ENCODE measurements at regions not wholly inside any gene's neighbourhood (a gene's known extent, or its start where the extent isn't known, plus 50 kb on each side); places are given as distances from the start of the nearest gene placed in this dataset.
"Not testable (repeated sequence)": the region's sequence is repeated elsewhere in the genome, so short reads cannot be mapped to it uniquely, and the experiment has no call there.

DNA sequence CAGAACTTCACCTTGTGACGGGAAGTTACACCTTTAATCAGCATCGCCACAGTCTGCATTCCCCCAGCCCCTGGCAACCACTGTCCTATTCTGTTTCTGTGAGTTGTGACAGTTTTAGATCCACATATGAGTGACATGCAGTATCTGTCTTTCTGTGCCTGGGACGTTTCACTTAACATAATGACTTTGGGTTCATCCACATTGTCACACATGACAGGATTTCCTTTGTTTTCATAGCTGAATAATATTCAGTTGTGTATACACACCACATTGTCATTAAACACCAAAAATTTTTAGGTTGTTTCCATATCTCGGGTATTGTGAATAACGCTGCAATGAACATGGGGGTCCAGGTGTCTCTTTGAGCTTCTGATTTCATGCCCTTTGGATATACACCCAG, 62.6 kb upstream of the BDH1 start:
- 80 to 93% methylated on average over 5 of the region's 5 CpGs for WGBS, 2 donors
- ATAC-seq (ENCODE audit: insufficient read depth, low FRiP score); H3K27me3 ChIP-seq (ENCODE audit: control insufficient read depth in 3 of 3, insufficient read depth in 3 of 3, low read length in 2 of 3); H3K4me3 ChIP-seq; DNase-seq; H3K9me3 ChIP-seq (ENCODE audit: control insufficient read depth in 4 of 4, insufficient read depth in 3 of 4, low read length in 3 of 4); H3K27ac ChIP-seq (ENCODE audit: low read depth in 1 of 2, low read length in 1 of 2); H3K4me1 ChIP-seq (ENCODE audit: control insufficient read depth in 5 of 5, insufficient read depth in 5 of 5, low read length in 5 of 5); H3K9ac ChIP-seq (ENCODE audit: insufficient read depth in 1 of 2, low read length in 2 of 2): not testable (repeated sequence)
- peaks cover 14 to 24% (median 23%) of the 10 kb centered on the region in 4 donors for H3K36me3 ChIP-seq (ENCODE audit: control insufficient read depth in 4 of 4, insufficient read depth in 4 of 4, low read length in 4 of 4)

GRCh38 chr3:197615430-197615829, 59.7 kb upstream of the BDH1 start:
- ATAC-seq (ENCODE audit: insufficient read depth, low FRiP score) (no peak), DNase-seq (peak in 1 of 3 donors; percentile 10)
- H3K36me3 ChIP-seq (ENCODE audit: control insufficient read depth in 4 of 4, insufficient read depth in 4 of 4, low read length in 4 of 4), result peaks cover 14 to 42% (median 36%) of the 10 kb centered on the region in 4 donors
- H3K9ac ChIP-seq (ENCODE audit: insufficient read depth in 1 of 2, low read length in 2 of 2), result no peak overlapping the region
- H3K27me3 ChIP-seq (ENCODE audit: control insufficient read depth in 3 of 3, insufficient read depth in 3 of 3, low read length in 2 of 3), result no peaks in the 10 kb centered on the region
- H3K9me3 ChIP-seq (ENCODE audit: control insufficient read depth in 4 of 4, insufficient read depth in 3 of 4, low read length in 3 of 4), result no peaks in the 10 kb centered on the region
- H3K27ac ChIP-seq (ENCODE audit: low read depth in 1 of 2, low read length in 1 of 2), result no peak overlapping the region
- WGBS, 2 donors, result 96% methylated on average over 3 of the region's 3 CpGs
- TF ChIP-seq CTCF (IDR thresholded peaks at IDR 0.05; ENCODE audit: control extremely low read depth, extremely low read depth), result no peak
- H3K4me3 ChIP-seq, result no peak overlapping the region
- H3K4me1 ChIP-seq (ENCODE audit: control insufficient read depth in 5 of 5, insufficient read depth in 5 of 5, low read length in 5 of 5), result no peaks in the 10 kb centered on the region

- H3K27me3 ChIP-seq (ENCODE audit: control insufficient read depth in 3 of 3, insufficient read depth in 3 of 3, low read length in 2 of 3); H3K9me3 ChIP-seq (ENCODE audit: control insufficient read depth in 4 of 4, insufficient read depth in 3 of 4, low read length in 3 of 4); DNase-seq; H3K4me1 ChIP-seq (ENCODE audit: control insufficient read depth in 5 of 5, insufficient read depth in 5 of 5, low read length in 5 of 5); H3K9ac ChIP-seq (ENCODE audit: insufficient read depth in 1 of 2, low read length in 2 of 2); ATAC-seq (ENCODE audit: insufficient read depth, low FRiP score); H3K27ac ChIP-seq (ENCODE audit: low read depth in 1 of 2, low read length in 1 of 2); H3K4me3 ChIP-seq: not testable (repeated sequence)
- H3K36me3 ChIP-seq (ENCODE audit: control insufficient read depth in 4 of 4, insufficient read depth in 4 of 4, low read length in 4 of 4), result peaks cover 11 to 50% (median 34%) of the 10 kb centered on the region in 4 donors
- 93 to 95% methylated on average over 3 of the region's 3 CpGs for WGBS, 2 donors
Observed at GRCh38 chr3:197614134-197614533, 58.4 kb upstream of the BDH1 start.

- WGBS, 2 donors, result 88 to 97% methylated on average over 6 of the region's 6 CpGs
- no peak for ATAC-seq (ENCODE audit: insufficient read depth, low FRiP score)
- Histone ChIP-seq H3K27me3 (ENCODE audit: control insufficient read depth in 3 of 3, insufficient read depth in 3 of 3, low read length in 2 of 3) (no peaks in the 10 kb centered on the region), H3K9me3 (ENCODE audit: control insufficient read depth in 4 of 4, insufficient read depth in 3 of 4, low read length in 3 of 4) (no peaks in the 10 kb centered on the region), H3K4me3 (no peak overlapping the region), H3K4me1 (ENCODE audit: control insufficient read depth in 5 of 5, insufficient read depth in 5 of 5, low read length in 5 of 5) (no peaks in the 10 kb centered on the region), H3K9ac (ENCODE audit: insufficient read depth in 1 of 2, low read length in 2 of 2) (no peak overlapping the region), H3K36me3 (ENCODE audit: control insufficient read depth in 4 of 4, insufficient read depth in 4 of 4, low read length in 4 of 4) (peaks cover 14 to 54% (median 38%) of the 10 kb centered on the region in 4 donors), H3K27ac (ENCODE audit: low read depth in 1 of 2, low read length in 1 of 2) (no peak overlapping the region)
- no peak for DNase-seq
- no peak for TF ChIP-seq CTCF (IDR thresholded peaks at IDR 0.05; ENCODE audit: control extremely low read depth, extremely low read depth)
Observed at GRCh38 chr3:197613199-197613598, 57.4 kb upstream of the BDH1 start.

GRCh38 chr3:197611255-197611654, 55.5 kb upstream of the BDH1 start:
- Histone ChIP-seq H3K27me3 (ENCODE audit: control insufficient read depth in 3 of 3, insufficient read depth in 3 of 3, low read length in 2 of 3) (no peaks in the 10 kb centered on the region), H3K4me1 (ENCODE audit: control insufficient read depth in 5 of 5, insufficient read depth in 5 of 5, low read length in 5 of 5) (no peaks in the 10 kb centered on the region), H3K4me3 (no peak overlapping the region), H3K9me3 (ENCODE audit: control insufficient read depth in 4 of 4, insufficient read depth in 3 of 4, low read length in 3 of 4) (no peaks in the 10 kb centered on the region), H3K36me3 (ENCODE audit: control insufficient read depth in 4 of 4, insufficient read depth in 4 of 4, low read length in 4 of 4) (peaks cover 30 to 50% (median 41%) of the 10 kb centered on the region in 4 donors), H3K27ac (ENCODE audit: low read depth in 1 of 2, low read length in 1 of 2) (no peak overlapping the region), H3K9ac (ENCODE audit: insufficient read depth in 1 of 2, low read length in 2 of 2) (no peak overlapping the region)
- DNase-seq (no peak), ATAC-seq (ENCODE audit: insufficient read depth, low FRiP score) (no peak)
- TF ChIP-seq CTCF (IDR thresholded peaks at IDR 0.05; ENCODE audit: control extremely low read depth, extremely low read depth), result no peak
- WGBS, 2 donors, result 89 to 97% methylated on average over 2 of the region's 2 CpGs

Data from lung (tissue), 11 donors.